ENCODE measurements at regions not wholly inside any gene's neighbourhood (a gene's known extent, or its start where the extent isn't known, plus 50 kb on each side); places are given as distances from the start of the nearest gene placed in this dataset.

DNA sequence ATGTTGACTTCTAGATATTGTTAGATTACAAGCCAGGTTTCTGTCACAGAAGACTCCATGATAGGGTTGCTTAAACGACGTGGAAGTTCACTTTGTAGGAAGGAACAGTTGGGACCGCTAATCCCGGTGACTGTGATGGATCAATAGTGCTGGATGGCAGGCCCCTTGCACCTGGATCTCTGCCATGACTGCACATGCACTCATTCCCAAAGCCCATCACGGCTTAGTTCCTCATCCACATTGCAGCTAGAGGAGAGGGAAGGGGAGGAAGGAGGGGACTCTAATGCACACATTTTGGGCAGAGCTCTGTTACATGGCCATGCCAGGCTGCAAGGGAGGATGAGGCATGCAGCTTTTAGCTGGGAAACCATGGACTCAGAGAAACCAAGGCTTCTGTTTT lies 773.7 kb upstream of the RAB6C start:
- Histone ChIP-seq H3K4me1 (no peaks in the 10 kb centered on the region), H3K27me3 (ENCODE audit: low read depth) (peaks cover 12% of the 10 kb centered on the region), H3K27ac (replicated peaks) (no peak overlapping the region), H3K4me3 (no peak overlapping the region), H3K36me3 (no peaks in the 10 kb centered on the region), H3K9me3 (replicated peaks) (no peaks in the 10 kb centered on the region)
- no peak for DNase-seq
- TF ChIP-seq, protein P1, sequence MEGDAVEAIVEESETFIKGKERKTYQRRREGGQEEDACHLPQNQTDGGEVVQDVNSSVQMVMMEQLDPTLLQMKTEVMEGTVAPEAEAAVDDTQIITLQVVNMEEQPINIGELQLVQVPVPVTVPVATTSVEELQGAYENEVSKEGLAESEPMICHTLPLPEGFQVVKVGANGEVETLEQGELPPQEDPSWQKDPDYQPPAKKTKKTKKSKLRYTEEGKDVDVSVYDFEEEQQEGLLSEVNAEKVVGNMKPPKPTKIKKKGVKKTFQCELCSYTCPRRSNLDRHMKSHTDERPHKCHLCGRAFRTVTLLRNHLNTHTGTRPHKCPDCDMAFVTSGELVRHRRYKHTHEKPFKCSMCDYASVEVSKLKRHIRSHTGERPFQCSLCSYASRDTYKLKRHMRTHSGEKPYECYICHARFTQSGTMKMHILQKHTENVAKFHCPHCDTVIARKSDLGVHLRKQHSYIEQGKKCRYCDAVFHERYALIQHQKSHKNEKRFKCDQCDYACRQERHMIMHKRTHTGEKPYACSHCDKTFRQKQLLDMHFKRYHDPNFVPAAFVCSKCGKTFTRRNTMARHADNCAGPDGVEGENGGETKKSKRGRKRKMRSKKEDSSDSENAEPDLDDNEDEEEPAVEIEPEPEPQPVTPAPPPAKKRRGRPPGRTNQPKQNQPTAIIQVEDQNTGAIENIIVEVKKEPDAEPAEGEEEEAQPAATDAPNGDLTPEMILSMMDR (IDR thresholded peaks at IDR 0.05; ENCODE audit: borderline replicate concordance): no peak
- intact Hi-C loops (cut with micrococcal nuclease): no loop called here

DNA sequence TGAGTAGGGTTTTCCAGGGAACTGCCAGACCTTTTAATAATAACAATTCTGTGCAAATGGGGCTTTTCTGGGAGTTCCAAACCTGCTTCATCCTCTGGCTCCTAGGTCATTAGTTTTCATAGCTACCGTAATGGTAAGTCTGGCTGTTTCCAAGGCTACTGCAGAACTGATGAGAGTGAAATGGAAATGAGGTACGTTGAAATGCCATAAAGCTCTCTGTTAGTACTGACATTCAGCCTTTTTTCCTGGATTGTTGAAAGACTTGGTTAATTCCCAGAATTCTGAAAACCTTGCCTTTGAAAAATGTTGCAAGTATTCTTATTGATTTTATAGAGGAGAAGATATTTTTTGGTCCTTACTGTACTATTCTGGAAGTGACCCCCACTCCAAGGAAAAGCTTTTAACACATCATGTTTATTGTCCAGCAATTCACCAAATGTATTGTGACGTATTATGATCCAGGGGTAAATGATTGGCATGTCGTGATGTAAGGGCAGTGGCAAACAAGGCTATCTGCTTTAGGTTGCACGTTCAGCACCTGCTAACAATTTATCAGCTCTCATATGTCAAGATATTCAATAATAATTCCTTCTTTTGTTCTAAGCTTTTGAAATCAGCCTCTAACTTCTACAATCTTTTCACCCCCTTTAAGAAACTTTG lies 767.0 kb upstream of the RAB6C start:
- Histone ChIP-seq H3K27me3 (ENCODE audit: low read depth) (peaks cover 26% of the 10 kb centered on the region), H3K36me3 (no peaks in the 10 kb centered on the region), H3K4me1 (no peaks in the 10 kb centered on the region), H3K27ac (replicated peaks) (no peak overlapping the region), H3K4me3 (no peak overlapping the region), H3K9me3 (replicated peaks) (no peaks in the 10 kb centered on the region)
- TF ChIP-seq, protein P1 (IDR thresholded peaks at IDR 0.05; ENCODE audit: borderline replicate concordance): no peak
- DNase-seq: no peak
- intact Hi-C loops (cut with micrococcal nuclease): no loop called here

DNA sequence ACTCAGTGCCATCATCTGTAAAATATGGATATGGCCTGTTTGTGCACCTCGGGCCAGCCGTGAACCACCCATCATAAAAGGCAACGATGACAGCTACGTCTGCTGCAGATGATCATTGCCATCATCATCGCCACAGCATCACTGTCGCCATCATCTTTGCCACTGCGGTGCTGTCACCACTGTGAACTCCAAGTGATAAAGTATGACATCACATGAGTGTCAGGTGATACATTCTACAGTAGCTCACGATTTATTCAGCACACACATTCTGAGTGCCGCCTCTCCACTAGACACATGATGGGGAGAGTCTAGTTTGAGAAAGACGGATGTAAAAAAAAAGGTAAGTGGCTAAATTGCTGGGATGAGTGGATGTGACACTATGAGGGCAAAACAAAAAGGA lies 755.4 kb upstream of the RAB6C start:
- Histone ChIP-seq H3K27me3 (ENCODE audit: low read depth) (peaks cover 14% of the 10 kb centered on the region), H3K4me3 (no peak overlapping the region), H3K27ac (replicated peaks) (no peak overlapping the region), H3K9me3 (replicated peaks) (no peaks in the 10 kb centered on the region), H3K4me1 (no peaks in the 10 kb centered on the region), H3K36me3 (no peaks in the 10 kb centered on the region)
- DNase-seq: no peak
- TF ChIP-seq, protein P1 (IDR thresholded peaks at IDR 0.05; ENCODE audit: borderline replicate concordance): no peak
- intact Hi-C loops (cut with micrococcal nuclease): no loop called here

DNA sequence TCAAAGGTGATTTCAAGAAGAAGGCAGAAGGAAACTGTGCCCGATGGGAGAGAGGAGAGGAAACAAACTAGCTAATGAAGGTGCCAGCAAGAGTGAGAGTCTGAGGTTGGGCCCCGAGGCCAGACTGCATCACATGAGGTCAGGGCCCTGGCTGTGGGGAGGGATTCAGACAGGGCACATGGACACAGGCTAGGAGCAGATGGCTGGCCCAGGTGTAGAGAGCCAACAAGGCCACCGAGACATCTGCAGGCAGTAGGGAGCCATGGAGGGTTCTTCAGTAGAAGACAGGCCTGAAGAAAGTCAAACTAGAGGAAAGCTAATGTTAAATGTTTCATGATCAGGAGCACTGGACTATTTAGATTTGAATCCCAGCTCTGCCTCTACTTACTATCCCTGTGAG lies 755.0 kb upstream of the RAB6C start:
- H3K9me3 ChIP-seq (replicated peaks): no peaks in the 10 kb centered on the region
- no peak overlapping the region for H3K4me3 ChIP-seq
- DNase-seq: no peak
- no peaks in the 10 kb centered on the region for H3K36me3 ChIP-seq
- TF ChIP-seq, protein P1 (IDR thresholded peaks at IDR 0.05; ENCODE audit: borderline replicate concordance): no peak
- H3K27ac ChIP-seq (replicated peaks): no peak overlapping the region
- peaks cover 14% of the 10 kb centered on the region for H3K27me3 ChIP-seq (ENCODE audit: low read depth)
- intact Hi-C loops (cut with micrococcal nuclease): no loop called here
- no peaks in the 10 kb centered on the region for H3K4me1 ChIP-seq

DNA sequence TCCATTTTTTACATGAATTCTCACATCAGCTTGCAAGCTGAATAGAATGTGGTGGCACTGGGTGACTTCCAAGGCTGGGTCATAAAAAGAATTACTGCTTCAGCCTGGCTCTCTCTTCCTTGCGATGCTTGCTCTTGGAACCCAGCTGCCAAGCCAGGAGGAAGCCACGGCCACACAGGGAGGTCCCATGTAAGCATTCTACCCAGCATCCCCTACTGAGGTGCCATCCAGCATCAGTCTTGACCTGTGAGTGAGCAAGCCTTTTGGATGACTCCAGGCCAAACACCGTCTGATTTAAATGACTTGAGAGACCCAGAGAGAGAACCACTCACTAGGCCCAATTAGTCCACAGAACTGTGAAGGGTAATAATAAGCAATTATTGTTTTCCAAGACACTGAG lies 750.3 kb upstream of the RAB6C start:
- intact Hi-C loops (cut with micrococcal nuclease): no loop called here
- TF ChIP-seq, protein P1 (IDR thresholded peaks at IDR 0.05; ENCODE audit: borderline replicate concordance): no peak
- peaks cover 8% of the 10 kb centered on the region for H3K27me3 ChIP-seq (ENCODE audit: low read depth)
- no peaks in the 10 kb centered on the region for H3K4me1 ChIP-seq
- H3K27ac ChIP-seq (replicated peaks): no peak overlapping the region
- no peak overlapping the region for H3K4me3 ChIP-seq
- no peaks in the 10 kb centered on the region for H3K36me3 ChIP-seq
- no peak for DNase-seq
- no peaks in the 10 kb centered on the region for H3K9me3 ChIP-seq (replicated peaks)

Data from left ventricle myocardium inferior (tissue), 1 donor.